Pancreas (tissue), 10 donors: ENCODE measurements at regions not wholly inside any gene's neighbourhood (a gene's known extent, or its start where the extent isn't known, plus 50 kb on each side); places are given as distances from the start of the nearest gene placed in this dataset.

Experiments
- ATAC-seq, 4 donors: fragments of 200-7000 bp; cut with Tn5 transposase; one replicate each; pipeline versions ENCODE4 v1.8.0 to v1.9.1; 2020; ENCODE audit warnings: mild to moderate bottlenecking in 4 of 4, moderate library complexity in 4 of 4
- DNase-seq, 6 donors: peaks; one replicate each; pipeline ENCODE4 v3.0.0-alpha.2; 2020
- FAIRE-seq: peaks from 2 replicates; lab custom pipeline; 2012; peaks lifted over from hg19 to GRCh38; lab: Jason Lieb, UNC
- H3K27ac ChIP-seq, 4 donors: fragments of 200-600 bp; sonication (generic); 1 replicate in 3 of 4; 2 replicates in 1 of 4; pipeline versions ENCODE4 v1.5.0 to v1.8.0; 2020
- H3K27me3 ChIP-seq, 4 donors: fragments of 200-600 bp; one replicate each; pipeline ENCODE4 v1.8.0; 2021
- H3K36me3 ChIP-seq, 3 donors: fragments of 200-600 bp; sonication (generic) in 1 of 3; one replicate each; pipeline versions ENCODE4 v1.5.0 to v1.8.0; 2020 to 2021
- H3K4me1 ChIP-seq, 3 donors: fragments of 200-600 bp; one replicate each; pipeline ENCODE4 v1.8.0; 2021
- H3K4me3 ChIP-seq, 4 donors: fragments of 200-600 bp; sonication (generic) in 2 of 4; one replicate each; pipeline versions ENCODE4 v1.5.0 to v1.8.0; 2020 to 2021
- H3K9me3 ChIP-seq, 4 donors: fragments of 200-600 bp; one replicate each; pipeline ENCODE4 v1.8.0; 2021
- CTCF ChIP-seq, 4 donors: fragments of 200-600 bp; sonication (generic) in 3 of 4; IDR thresholded peaks; one replicate each; pipeline versions ENCODE4 v1.5.0 to v1.8.0; 2021; ENCODE audit warnings: antibody characterized with exemption in 4 of 4
- whole genome bisulfite sequencing, 2 donors: extraction: QIAGEN DNeasy Blood & Tissue Kit; methylation state at CpG; one replicate each; pipeline ENCODE4 v1.1.7; 2013; 5-methylcytosine and 5-hydroxymethylcytosine counted together
- intact Hi-C, 3 donors: fragments of 100-400 bp; cut with DNase I; formaldehyde crosslinking; loops; one replicate each; pipeline versions ENCODE4 v1.11.1 to v1.14.2; 2022
- donor health status: healthy with polysubstance abuse.
- donor health status: DM: no; HTN: no; CAD: no; lungs with moderate emphysema.
- donor health status: DM: no; HTN: no; CAD: no.
- donor health status: control.
- donor health status: control.
- donor health status: Bipolar disorder and iron deficiency.
- donor health status: DM: yes; HTN: yes; CAD: no.
- donor health status: DM: no; HTN: no; CAD: no.
- donor health status: DM: no; HTN: no; CAD: no.
- donor health status: DM: yes; HTN: yes; CAD: no.

GRCh38 chr4:100285121-100285520 is 94.9 kb upstream of the DDIT4L start:
- no peak for TF ChIP-seq CTCF (IDR thresholded peaks at IDR 0.05)
- DNase-seq (no peak), ATAC-seq (no peak), FAIRE-seq (no peak)
- no peaks in the 10 kb centered on the region for H3K36me3 ChIP-seq
- no peaks in the 10 kb centered on the region for H3K4me1 ChIP-seq
- 68 to 79% methylated on average over 2 of the region's 2 CpGs for WGBS, 2 donors
- H3K9me3 ChIP-seq, result no peaks in the 10 kb centered on the region
- no peak overlapping the region for H3K4me3 ChIP-seq
- no peaks in the 10 kb centered on the region for H3K27me3 ChIP-seq
- H3K27ac ChIP-seq, result no peak overlapping the region
- intact Hi-C loops, result no loop called here

GRCh38 chr4:100284129-100284880 is 94.0 kb upstream of the DDIT4L start:
- 60% methylated on average over 10 of the region's 10 CpGs for WGBS, 2 donors
- H3K4me1 ChIP-seq, result no peaks in the 10 kb centered on the region
- ATAC-seq, result no peak
- H3K4me3 ChIP-seq, result no peak overlapping the region
- no peaks in the 10 kb centered on the region for H3K27me3 ChIP-seq
- DNase-seq, result no peak
- FAIRE-seq, result no peak
- H3K9me3 ChIP-seq, result no peaks in the 10 kb centered on the region
- TF ChIP-seq CTCF (IDR thresholded peaks at IDR 0.05), result no peak
- H3K36me3 ChIP-seq, result no peaks in the 10 kb centered on the region
- intact Hi-C loops, result no loop called here
- no peak overlapping the region for H3K27ac ChIP-seq

GRCh38 chr4:100280807-100281206 is 90.5 kb upstream of the DDIT4L start:
- TF ChIP-seq CTCF (IDR thresholded peaks at IDR 0.05), result no peak
- FAIRE-seq (no peak), DNase-seq (no peak), ATAC-seq (no peak)
- Histone ChIP-seq H3K9me3 (no peaks in the 10 kb centered on the region), H3K27me3 (no peaks in the 10 kb centered on the region), H3K27ac (no peak overlapping the region), H3K4me1 (no peaks in the 10 kb centered on the region), H3K4me3 (no peak overlapping the region), H3K36me3 (no peaks in the 10 kb centered on the region)
- 37% methylated on average over 2 of the region's 2 CpGs for WGBS, 2 donors
- intact Hi-C loops, result no loop called here

- Histone ChIP-seq H3K27me3 (no peaks in the 10 kb centered on the region), H3K9me3 (no peaks in the 10 kb centered on the region), H3K27ac (no peak overlapping the region), H3K4me1 (no peaks in the 10 kb centered on the region), H3K4me3 (no peak overlapping the region), H3K36me3 (no peaks in the 10 kb centered on the region)
- DNase-seq (no peak), FAIRE-seq (no peak), ATAC-seq (no peak)
- intact Hi-C loops, result no loop called here
- 83 to 88% methylated on average over 3 of the region's 3 CpGs for WGBS, 2 donors
- TF ChIP-seq CTCF (IDR thresholded peaks at IDR 0.05), result no peak
Observed at GRCh38 chr4:100278567-100278966, 88.3 kb upstream of the DDIT4L start.

GRCh38 chr4:100269446-100269845 is 79.2 kb upstream of the DDIT4L start:
- no peaks in the 10 kb centered on the region for H3K4me1 ChIP-seq
- H3K4me3 ChIP-seq, result no peak overlapping the region
- H3K36me3 ChIP-seq, result no peaks in the 10 kb centered on the region
- FAIRE-seq (no peak), DNase-seq (no peak), ATAC-seq (no peak)
- intact Hi-C loops, result no loop called here
- WGBS, 2 donors, result 67 to 69% methylated on average over 2 of the region's 2 CpGs
- no peaks in the 10 kb centered on the region for H3K27me3 ChIP-seq
- no peak overlapping the region for H3K27ac ChIP-seq
- no peak for TF ChIP-seq CTCF (IDR thresholded peaks at IDR 0.05)
- H3K9me3 ChIP-seq, result no peaks in the 10 kb centered on the region
